ENCODE measurements at regions not wholly inside any gene's neighbourhood (a gene's known extent, or its start where the extent isn't known, plus 50 kb on each side); places are given as distances from the start of the nearest gene placed in this dataset.

GRCh38 chr10:3333426-3333825, 160.8 kb upstream of the PITRM1 start:
- H3K27me3 ChIP-seq (replicated peaks in 1 of 4; ENCODE audit: control extremely low read depth in 1 of 4, control insufficient read depth in 3 of 4, insufficient read depth in 4 of 4, low read length in 3 of 4), result no peaks in the 10 kb centered on the region
- H3K4me1 Mint-ChIP-seq, result no peaks in the 10 kb centered on the region

GRCh38 chr10:3331690-3332230, 159.2 kb upstream of the PITRM1 start:
- no peaks in the 10 kb centered on the region for H3K4me1 ChIP-seq (ENCODE audit: control insufficient read depth in 2 of 2, insufficient read depth in 2 of 2, low read length in 2 of 2)
- ATAC-seq (ENCODE audit: low read depth) (no peak), DNase-seq (no peak)
- 93% methylated on average over 22 of the region's 23 CpGs for WGBS (ENCODE audit: insufficient coverage)
- H3K27ac ChIP-seq (ENCODE audit: low read length in 2 of 2), result no peak overlapping the region
- no peak overlapping the region for H3K9ac ChIP-seq (ENCODE audit: low read length)
- POLR2A ChIA-PET, result no interaction called here
- no peak for TF ChIP-seq EZH2 (IDR thresholded peaks at IDR 0.05; ENCODE audit: borderline replicate concordance, insufficient read depth, low read depth, low read length, poor library complexity, severe bottlenecking)
- TF ChIP-seq CTCF (IDR thresholded peaks at IDR 0.05), result no peak
- no peaks in the 10 kb centered on the region for H3K9me3 ChIP-seq (ENCODE audit: control extremely low read depth in 1 of 3, control insufficient read depth in 2 of 3, insufficient read depth in 1 of 3, low read length in 2 of 3)
- H3K4me2 ChIP-seq (replicated peaks; ENCODE audit: low read depth, low read length, poor library complexity, severe bottlenecking), result no peak overlapping the region
- H3K27ac Mint-ChIP-seq, result no peak overlapping the region
- intact Hi-C loops (cut with micrococcal nuclease), result no loop called here
- no peaks in the 10 kb centered on the region for H3K9me3 Mint-ChIP-seq (ENCODE audit: insufficient read depth)
- no peaks in the 10 kb centered on the region for H3K4me1 Mint-ChIP-seq
- H3K27me3 Mint-ChIP-seq, result peaks cover 4% of the 10 kb centered on the region
- no peak overlapping the region for H2AFZ ChIP-seq (ENCODE audit: insufficient read depth, low read depth, low read length, poor library complexity, severe bottlenecking)
- H3K79me2 ChIP-seq (ENCODE audit: control insufficient read depth, insufficient read depth, low read length), result no peaks in the 10 kb centered on the region
- H3K27me3 ChIP-seq (replicated peaks in 1 of 4; ENCODE audit: control extremely low read depth in 1 of 4, control insufficient read depth in 3 of 4, insufficient read depth in 4 of 4, low read length in 3 of 4), result no peaks in the 10 kb centered on the region
- H3K36me3 ChIP-seq (replicated peaks in 1 of 2; ENCODE audit: control extremely low read depth in 1 of 2, control insufficient read depth in 1 of 2, extremely low read depth in 1 of 2, insufficient read depth in 2 of 2, low read length in 1 of 2), result no peaks in the 10 kb centered on the region
- no peaks in the 10 kb centered on the region for H4K20me1 ChIP-seq (ENCODE audit: control insufficient read depth, insufficient read depth, low read length, poor library complexity, severe bottlenecking)
- CTCF ChIA-PET, result no interaction called here
- H3K4me3 ChIP-seq (ENCODE audit: control extremely low read depth in 1 of 5, extremely low read depth in 1 of 5, insufficient read depth in 1 of 5, low read depth in 2 of 5, low read length in 4 of 5), result no peak overlapping the region
- no peak overlapping the region for H3K4me3 Mint-ChIP-seq

More at GRCh38 chr10:3333426-3333825, 160.8 kb upstream of the PITRM1 start:
- no peak for DNase-seq
- Histone ChIP-seq H3K9me3 (ENCODE audit: control extremely low read depth in 1 of 3, control insufficient read depth in 2 of 3, insufficient read depth in 1 of 3, low read length in 2 of 3) (no peaks in the 10 kb centered on the region), H3K27ac (ENCODE audit: low read length in 2 of 2) (no peak overlapping the region), H4K20me1 (ENCODE audit: control insufficient read depth, insufficient read depth, low read length, poor library complexity, severe bottlenecking) (no peaks in the 10 kb centered on the region), H3K4me1 (ENCODE audit: control insufficient read depth in 2 of 2, insufficient read depth in 2 of 2, low read length in 2 of 2) (no peaks in the 10 kb centered on the region), H3K4me2 (replicated peaks; ENCODE audit: low read depth, low read length, poor library complexity, severe bottlenecking) (no peak overlapping the region), H3K4me3 (ENCODE audit: control extremely low read depth in 1 of 5, extremely low read depth in 1 of 5, insufficient read depth in 1 of 5, low read depth in 2 of 5, low read length in 4 of 5) (no peak overlapping the region), H2AFZ (ENCODE audit: insufficient read depth, low read depth, low read length, poor library complexity, severe bottlenecking) (no peak overlapping the region), H3K9ac (ENCODE audit: low read length) (no peak overlapping the region), H3K79me2 (ENCODE audit: control insufficient read depth, insufficient read depth, low read length) (no peaks in the 10 kb centered on the region), H3K36me3 (replicated peaks in 1 of 2; ENCODE audit: control extremely low read depth in 1 of 2, control insufficient read depth in 1 of 2, extremely low read depth in 1 of 2, insufficient read depth in 2 of 2, low read length in 1 of 2) (no peaks in the 10 kb centered on the region)
- ATAC-seq (ENCODE audit: low read depth), result no peak
- H3K27me3 Mint-ChIP-seq, result peaks cover 4% of the 10 kb centered on the region
- intact Hi-C loops (cut with micrococcal nuclease), result no loop called here
- WGBS (ENCODE audit: insufficient coverage), result 90% methylated on average over 9 of the region's 10 CpGs
- TF ChIP-seq CTCF (IDR thresholded peaks at IDR 0.05) (no peak), EZH2 (IDR thresholded peaks at IDR 0.05; ENCODE audit: borderline replicate concordance, insufficient read depth, low read depth, low read length, poor library complexity, severe bottlenecking) (no peak)
- H3K4me3 Mint-ChIP-seq, result no peak overlapping the region
- H3K9me3 Mint-ChIP-seq (ENCODE audit: insufficient read depth), result no peaks in the 10 kb centered on the region
- ChIA-PET CTCF (no interaction called here), POLR2A (no interaction called here)
- H3K27ac Mint-ChIP-seq, result no peak overlapping the region

Data from B cell (primary cell).